Daoy (cell line): ENCODE measurements at regions not wholly inside any gene's neighbourhood (a gene's known extent, or its start where the extent isn't known, plus 50 kb on each side); places are given as distances from the start of the nearest gene placed in this dataset.

Experiments used
- DNase-seq: peaks from one replicate; pipeline ENCODE4 v3.0.0-alpha.2; 2015; ENCODE audit warnings: low read depth

- DNase-seq, result no peak
Observed at GRCh38 chr2:122639711-122640110, 884.3 kb downstream of the TSN start.

GRCh38 chr2:122643725-122644329, 888.4 kb downstream of the TSN start:
- DNase-seq, result peak; percentile 54

DNA sequence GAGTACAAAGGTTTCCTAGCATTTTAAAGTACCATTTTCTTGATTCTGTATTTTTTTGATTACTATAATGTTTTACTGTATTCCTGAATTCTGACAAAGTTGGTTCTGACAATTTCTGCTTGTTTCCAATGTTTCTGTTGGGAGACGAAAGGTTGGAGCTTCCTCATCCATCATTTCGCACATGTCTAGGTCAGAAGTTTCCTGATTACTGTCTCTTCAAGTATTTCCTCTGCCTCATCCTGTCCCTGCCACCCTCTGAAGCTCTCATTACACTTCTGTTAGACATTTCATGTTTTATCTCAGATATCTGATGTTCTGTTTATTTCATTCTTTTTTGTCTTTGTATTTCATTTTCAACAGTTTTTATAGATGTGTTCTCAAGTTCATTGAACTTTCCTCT, 895.8 kb downstream of the TSN start:
- DNase-seq, result no peak

GRCh38 chr2:122651780-122652179, 896.3 kb downstream of the TSN start:
- DNase-seq, result no peak

- DNase-seq, result no peak
Observed at GRCh38 chr2:122652670-122653069, 897.2 kb downstream of the TSN start.

- DNase-seq, result no peak
Observed at GRCh38 chr2:122656403-122656802, 901.0 kb downstream of the TSN start.

DNA sequence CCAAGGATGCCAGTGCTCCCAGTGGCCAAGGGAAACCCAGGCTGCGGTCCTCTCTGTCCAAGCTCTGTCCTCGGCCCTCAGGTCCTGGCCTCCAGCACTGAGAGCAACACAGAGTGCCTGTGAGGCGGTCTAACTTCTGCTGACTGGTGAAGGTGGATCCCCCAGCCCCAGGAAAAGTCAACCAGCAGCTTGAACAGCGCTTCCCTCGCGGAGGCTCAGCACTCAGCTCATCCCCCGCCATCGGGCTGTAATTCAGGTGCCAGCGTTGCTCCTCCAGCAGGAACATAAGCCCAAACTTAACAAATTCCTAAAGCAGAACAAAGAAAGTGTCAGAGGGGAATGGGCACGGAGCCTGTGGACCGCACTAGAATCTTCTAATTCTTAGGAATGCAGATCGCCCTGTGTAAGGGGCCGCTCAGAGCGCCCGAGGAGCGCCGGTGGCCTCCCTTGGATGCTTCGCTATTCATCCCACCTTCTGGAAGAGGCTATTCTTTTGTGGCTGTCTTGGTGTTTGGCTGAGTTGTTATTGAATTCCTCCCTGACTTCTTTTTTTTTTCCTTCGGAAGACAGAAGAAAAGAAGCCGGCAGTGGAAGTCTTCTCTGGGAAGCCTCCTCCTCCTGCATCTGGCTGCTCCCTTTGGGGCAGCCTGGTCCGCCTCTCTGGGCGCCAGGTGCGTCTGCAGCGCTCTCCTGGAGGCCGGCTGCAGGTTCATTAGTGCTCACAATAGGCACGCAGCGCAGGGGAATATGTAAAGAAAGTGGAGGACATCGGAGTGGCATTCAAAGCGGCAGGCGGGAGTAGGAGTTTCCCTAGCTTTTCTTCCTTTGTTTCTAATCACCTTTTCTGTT, 905.6 kb downstream of the TSN start:
- no peak for DNase-seq

DNA sequence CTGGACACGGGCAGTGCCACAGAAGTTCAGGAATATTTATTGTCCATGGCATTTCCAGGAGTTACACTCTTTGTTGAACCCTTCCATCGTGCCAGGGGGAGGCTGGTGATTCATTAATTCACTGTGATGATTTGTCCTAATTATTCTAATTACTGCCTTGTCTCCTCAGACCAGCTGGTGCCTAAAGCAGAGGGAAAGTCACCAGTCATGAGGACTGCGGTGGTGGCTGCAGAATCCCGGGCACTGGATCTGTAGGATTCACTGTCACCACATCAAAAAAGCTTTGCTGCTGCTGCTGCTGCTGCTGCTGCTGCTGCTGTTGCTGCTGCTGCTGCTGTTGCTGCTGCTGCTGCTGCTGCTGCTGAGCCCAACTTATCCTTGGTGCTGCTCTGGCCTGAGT, 908.2 kb downstream of the TSN start:
- DNase-seq, result no peak

- DNase-seq, result no peak
Observed at GRCh38 chr2:122669627-122670026, 914.2 kb downstream of the TSN start.

DNA sequence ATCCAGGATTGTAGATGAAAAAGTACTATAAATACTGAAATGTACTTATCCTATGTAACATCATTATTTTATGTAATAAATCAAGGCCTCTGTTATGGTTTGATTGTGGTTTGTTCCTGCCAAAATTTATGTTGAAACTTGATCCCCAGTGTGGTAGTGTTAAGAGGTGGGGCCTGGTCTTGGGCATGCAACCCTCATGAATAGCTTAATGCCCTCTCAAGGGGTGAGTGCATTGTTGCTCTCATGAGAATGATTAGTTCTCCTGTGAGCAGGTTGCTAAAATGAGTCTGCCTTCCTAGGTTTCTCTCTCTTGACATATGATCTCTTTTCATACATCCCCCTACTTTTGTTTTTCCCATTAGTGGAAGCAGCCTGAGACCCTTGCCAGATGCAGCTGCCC, 915.4 kb downstream of the TSN start:
- DNase-seq, result no peak

- no peak for DNase-seq
Observed at GRCh38 chr2:122680662-122681061, 925.2 kb downstream of the TSN start.

DNA sequence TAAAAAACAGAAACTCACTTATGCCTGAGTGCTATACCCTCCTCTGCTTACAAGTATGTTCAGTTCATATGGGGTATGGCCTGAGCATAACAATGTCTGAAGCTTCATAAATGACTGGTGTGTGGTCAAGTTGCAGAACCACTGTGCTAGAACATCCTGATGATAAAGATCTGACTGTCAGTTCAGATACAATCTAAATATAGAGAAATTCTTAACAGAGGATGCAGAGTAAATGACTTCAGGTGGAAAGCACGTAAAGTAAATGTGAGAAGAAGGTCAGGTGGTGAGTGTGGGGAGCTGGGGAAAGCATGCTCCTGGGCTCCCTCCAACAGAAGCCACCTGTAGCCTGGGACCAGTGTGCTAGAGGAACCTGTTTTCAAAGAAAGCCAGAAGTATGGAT, 926.2 kb downstream of the TSN start:
- no peak for DNase-seq

- DNase-seq, result no peak
Observed at GRCh38 chr2:122682356-122682755, 926.9 kb downstream of the TSN start.

DNA sequence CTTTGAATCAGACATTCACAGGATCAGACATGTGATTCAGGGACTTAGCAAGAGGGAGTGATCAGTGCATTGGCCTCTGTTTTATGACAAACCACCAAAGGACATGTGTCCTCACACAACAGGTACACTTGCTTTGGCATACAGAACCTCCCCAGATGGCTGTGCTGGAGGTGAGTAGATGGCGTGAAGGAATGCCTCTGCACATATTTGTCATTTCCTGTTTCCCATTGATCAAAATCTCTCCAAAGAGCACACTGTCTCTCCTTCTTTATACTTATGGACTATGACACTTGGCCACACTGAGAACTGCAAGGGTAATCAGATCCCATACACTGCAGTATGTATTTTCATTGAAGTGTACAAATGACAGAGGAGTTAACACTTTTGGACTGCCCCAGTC, 927.6 kb downstream of the TSN start:
- peak; percentile 19 for DNase-seq

GRCh38 chr2:122692400-122693083, 937.1 kb downstream of the TSN start:
- no peak for DNase-seq

GRCh38 chr2:122697415-122697814, 942.0 kb downstream of the TSN start:
- no peak for DNase-seq

DNA sequence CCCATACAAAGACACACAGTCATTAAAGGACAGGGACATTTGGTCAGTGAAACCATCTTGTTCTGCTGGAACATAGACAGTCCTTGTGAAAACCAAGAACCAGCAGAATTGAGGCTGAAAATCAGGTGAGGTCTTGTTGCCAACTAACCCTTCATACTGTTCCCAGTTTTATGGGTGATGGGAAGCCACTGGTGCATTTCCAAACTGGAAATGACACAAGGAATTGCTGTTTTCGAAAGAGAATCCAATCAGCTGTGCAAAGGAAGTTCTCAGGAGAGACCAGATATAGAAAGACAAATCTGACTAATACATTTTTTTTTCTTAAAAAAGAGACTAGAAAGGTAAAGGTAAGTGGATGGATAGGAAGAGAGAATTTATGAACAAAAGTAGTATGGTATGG, 948.2 kb downstream of the TSN start:
- no peak for DNase-seq

DNA sequence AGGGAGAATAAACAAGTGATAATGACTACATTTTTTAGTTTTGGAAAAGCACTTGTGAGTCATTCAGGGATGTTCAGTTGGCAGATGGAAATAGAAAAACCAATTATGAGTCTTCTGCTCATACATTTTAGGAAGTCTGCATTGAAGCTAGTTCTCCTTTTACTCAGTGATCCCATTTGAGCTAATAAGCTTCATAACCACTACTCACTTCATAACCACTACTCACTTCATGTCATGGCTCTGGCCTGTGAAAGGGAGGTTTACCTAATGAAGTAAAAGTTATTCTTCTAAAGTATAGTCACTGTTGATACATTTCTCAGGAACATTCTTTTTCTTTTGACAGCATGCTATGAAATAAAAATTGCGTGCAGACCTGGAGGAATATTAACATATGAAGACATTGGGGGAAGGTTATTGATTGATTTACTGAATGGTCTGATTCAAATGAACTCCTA, 948.7 kb downstream of the TSN start:
- no peak for DNase-seq

DNA sequence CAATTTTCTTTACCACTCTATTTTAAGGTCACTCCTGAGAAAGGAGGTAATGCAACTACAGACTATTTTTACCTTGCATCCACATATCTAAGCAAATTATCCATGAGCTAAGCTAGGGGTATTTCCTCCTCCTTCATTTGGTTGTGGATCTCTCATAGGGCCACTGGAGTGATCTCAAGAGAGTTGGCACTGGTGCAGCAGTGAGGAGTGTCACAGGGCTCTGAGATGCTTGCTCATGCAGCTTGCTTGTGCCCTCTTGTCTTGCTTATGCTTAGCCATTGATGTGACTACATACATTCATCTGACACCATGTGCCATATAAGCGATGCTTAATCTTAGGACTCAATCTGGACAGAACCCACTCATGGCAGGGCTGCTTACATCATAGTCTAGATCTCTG, 950.3 kb downstream of the TSN start:
- DNase-seq, result no peak

DNA sequence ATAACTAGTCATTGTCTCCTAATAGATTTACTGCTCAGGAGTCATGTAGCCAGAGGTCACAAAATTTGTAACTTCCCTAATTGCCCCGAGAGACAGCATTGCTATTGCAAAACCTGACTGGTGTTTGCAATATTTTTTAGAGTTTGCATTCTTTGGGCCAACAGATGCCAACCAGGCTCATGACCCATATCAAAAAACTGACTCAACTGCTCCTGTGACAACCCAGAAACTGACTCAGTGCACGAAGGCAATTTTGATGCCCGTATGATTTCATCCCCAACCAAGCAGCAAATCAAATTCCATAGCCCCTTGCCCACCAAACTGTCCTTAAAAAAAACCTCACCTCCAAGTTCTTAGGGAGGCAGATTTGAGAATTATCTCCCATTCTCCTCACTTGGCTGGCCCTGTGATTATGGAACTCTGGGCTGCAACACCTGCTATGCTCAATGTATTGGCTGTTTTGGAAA, 951.3 kb downstream of the TSN start:
- DNase-seq, result no peak

DNA sequence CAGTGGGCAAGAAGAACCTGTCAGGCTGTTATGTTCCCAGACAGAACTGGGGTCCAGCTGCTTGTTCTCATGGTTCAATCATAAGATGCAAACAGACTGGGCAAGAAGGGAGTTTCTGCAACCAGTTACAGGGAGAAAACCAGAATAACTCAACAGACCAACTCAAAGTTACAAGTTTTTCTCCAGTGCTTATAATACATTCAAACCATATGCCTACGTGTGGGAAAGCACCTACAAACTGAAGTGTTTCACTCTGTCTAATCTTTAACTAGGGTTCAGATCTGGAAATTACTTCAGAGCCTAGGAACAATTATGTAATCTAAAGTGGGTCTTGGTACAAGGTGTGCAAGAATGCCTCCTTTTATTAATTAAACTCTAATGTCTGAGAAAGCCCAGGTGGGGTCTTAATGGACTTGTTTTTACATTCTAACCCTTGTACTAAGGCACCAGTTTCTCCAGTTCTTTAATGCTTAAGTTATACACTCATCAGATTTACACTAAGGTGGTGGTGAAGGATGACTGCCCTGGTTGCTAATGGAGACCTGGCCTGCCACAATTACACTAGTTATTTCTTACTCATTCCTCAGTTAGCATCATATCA, 951.9 kb downstream of the TSN start:
- no peak for DNase-seq

DNA sequence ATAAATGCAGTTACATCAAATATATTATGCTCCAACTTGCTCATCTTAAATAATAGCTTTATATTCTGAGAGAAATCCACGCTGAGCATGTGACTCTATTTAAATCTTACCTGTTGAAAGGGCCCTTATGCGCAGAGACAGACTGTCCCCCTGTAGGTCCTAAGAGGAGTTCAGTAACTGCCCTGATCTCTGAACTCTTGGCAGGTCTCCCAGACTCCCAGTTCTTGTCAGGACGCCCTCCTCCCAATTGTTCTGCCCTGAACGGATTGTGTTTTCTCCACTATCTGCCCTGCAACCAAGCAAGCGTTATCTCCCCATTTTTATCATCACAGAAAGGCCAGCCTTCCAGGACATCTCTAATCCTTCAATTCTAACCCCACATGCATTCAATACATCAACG, 954.6 kb downstream of the TSN start:
- no peak for DNase-seq
